Left ventricle myocardium inferior (tissue), 1 donor: ENCODE measurements at regions not wholly inside any gene's neighbourhood (a gene's known extent, or its start where the extent isn't known, plus 50 kb on each side); places are given as distances from the start of the nearest gene placed in this dataset.
A peak's percentile ranks its signal among the peaks of the same experiment; 100 is the strongest.

Experiments
- DNase-seq: peaks from one replicate; pipeline ENCODE4 v3.0.0-alpha.2; 2020
- H3K27ac ChIP-seq: fragments of 200-600 bp; replicated peaks from 2 replicates; pipeline ENCODE4 v1.8.0; 2021
- H3K27me3 ChIP-seq: fragments of 200-600 bp; 2 replicates; pipeline ENCODE4 v1.8.0; 2021; ENCODE audit warnings: low read depth
- H3K36me3 ChIP-seq: fragments of 200-600 bp; 2 replicates; pipeline ENCODE4 v1.8.0; 2021
- H3K4me1 ChIP-seq: fragments of 200-600 bp; 2 replicates; pipeline ENCODE4 v1.8.0; 2021
- H3K4me3 ChIP-seq: fragments of 200-600 bp; 2 replicates; pipeline ENCODE4 v1.8.0; 2021; ENCODE audit warnings: mild to moderate bottlenecking, moderate library complexity
- H3K9me3 ChIP-seq: fragments of 200-600 bp; replicated peaks from 2 replicates; pipeline ENCODE4 v1.8.0; 2021
- intact Hi-C: fragments of 100-400 bp; cut with micrococcal nuclease; formaldehyde crosslinking; loops from one replicate; pipeline ENCODE4 v1.11.0; 2022
- TF ChIP-seq, protein P1 (sequence below): fragments of 200-600 bp; IDR thresholded peaks from 2 replicates; pipeline ENCODE4 v1.8.0; 2021; ENCODE audit warnings: antibody characterized with exemption, mild to moderate bottlenecking, borderline replicate concordance
- donor health status: DM: no; HTN: yes; CAD: no; lungs with severe emphysema.

DNA sequence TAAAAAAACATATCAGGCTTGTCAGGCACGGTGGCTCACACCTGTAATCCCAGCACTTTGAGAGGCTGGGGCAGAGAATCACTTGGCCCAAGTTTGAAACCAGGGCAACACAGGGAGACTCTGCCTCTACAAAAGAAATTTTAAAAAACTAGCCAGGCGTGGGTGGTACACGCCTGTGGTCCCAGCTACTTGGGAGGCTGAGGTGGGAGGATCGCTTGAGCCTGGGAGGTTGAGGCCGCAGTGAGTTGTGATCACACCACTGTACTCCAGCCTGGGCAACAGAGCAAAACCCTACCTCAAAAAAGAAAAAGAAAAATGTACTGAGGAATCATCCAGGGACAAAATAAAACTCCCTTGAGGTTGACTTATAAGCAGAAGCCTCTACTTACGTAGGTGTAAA, 149.9 kb upstream of the KLF14 start:
- H3K36me3 ChIP-seq, result peaks cover 39% of the 10 kb centered on the region
- DNase-seq, result no peak
- intact Hi-C loops, result no loop called here
- peaks cover 80% of the 10 kb centered on the region for H3K4me1 ChIP-seq
- H3K9me3 ChIP-seq, result no peaks in the 10 kb centered on the region
- H3K4me3 ChIP-seq, result no peak overlapping the region
- H3K27me3 ChIP-seq, result no peaks in the 10 kb centered on the region
- TF ChIP-seq, protein P1, sequence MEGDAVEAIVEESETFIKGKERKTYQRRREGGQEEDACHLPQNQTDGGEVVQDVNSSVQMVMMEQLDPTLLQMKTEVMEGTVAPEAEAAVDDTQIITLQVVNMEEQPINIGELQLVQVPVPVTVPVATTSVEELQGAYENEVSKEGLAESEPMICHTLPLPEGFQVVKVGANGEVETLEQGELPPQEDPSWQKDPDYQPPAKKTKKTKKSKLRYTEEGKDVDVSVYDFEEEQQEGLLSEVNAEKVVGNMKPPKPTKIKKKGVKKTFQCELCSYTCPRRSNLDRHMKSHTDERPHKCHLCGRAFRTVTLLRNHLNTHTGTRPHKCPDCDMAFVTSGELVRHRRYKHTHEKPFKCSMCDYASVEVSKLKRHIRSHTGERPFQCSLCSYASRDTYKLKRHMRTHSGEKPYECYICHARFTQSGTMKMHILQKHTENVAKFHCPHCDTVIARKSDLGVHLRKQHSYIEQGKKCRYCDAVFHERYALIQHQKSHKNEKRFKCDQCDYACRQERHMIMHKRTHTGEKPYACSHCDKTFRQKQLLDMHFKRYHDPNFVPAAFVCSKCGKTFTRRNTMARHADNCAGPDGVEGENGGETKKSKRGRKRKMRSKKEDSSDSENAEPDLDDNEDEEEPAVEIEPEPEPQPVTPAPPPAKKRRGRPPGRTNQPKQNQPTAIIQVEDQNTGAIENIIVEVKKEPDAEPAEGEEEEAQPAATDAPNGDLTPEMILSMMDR, result no peak
- no peak overlapping the region for H3K27ac ChIP-seq

GRCh38 chr7:130884437-130885417, 150.7 kb upstream of the KLF14 start:
- no peak overlapping the region for H3K4me3 ChIP-seq
- H3K36me3 ChIP-seq, result peaks cover 41% of the 10 kb centered on the region
- TF ChIP-seq, protein P1, result no peak
- H3K27me3 ChIP-seq, result no peaks in the 10 kb centered on the region
- peaks cover 80% of the 10 kb centered on the region for H3K4me1 ChIP-seq
- peak overlapping the region; percentile 70 for H3K27ac ChIP-seq
- DNase-seq, result no peak
- no peaks in the 10 kb centered on the region for H3K9me3 ChIP-seq
- intact Hi-C loops, result no loop called here

- H3K36me3 ChIP-seq, result peaks cover 48% of the 10 kb centered on the region
- no peak for DNase-seq
- intact Hi-C loops, result no loop called here
- no peak overlapping the region for H3K4me3 ChIP-seq
- no peaks in the 10 kb centered on the region for H3K9me3 ChIP-seq
- peak overlapping the region; percentile 70 for H3K27ac ChIP-seq
- TF ChIP-seq, protein P1, result no peak
- no peaks in the 10 kb centered on the region for H3K27me3 ChIP-seq
- peaks cover 82% of the 10 kb centered on the region for H3K4me1 ChIP-seq
Measured at GRCh38 chr7:130886438-130887135, 152.6 kb upstream of the KLF14 start.

DNA sequence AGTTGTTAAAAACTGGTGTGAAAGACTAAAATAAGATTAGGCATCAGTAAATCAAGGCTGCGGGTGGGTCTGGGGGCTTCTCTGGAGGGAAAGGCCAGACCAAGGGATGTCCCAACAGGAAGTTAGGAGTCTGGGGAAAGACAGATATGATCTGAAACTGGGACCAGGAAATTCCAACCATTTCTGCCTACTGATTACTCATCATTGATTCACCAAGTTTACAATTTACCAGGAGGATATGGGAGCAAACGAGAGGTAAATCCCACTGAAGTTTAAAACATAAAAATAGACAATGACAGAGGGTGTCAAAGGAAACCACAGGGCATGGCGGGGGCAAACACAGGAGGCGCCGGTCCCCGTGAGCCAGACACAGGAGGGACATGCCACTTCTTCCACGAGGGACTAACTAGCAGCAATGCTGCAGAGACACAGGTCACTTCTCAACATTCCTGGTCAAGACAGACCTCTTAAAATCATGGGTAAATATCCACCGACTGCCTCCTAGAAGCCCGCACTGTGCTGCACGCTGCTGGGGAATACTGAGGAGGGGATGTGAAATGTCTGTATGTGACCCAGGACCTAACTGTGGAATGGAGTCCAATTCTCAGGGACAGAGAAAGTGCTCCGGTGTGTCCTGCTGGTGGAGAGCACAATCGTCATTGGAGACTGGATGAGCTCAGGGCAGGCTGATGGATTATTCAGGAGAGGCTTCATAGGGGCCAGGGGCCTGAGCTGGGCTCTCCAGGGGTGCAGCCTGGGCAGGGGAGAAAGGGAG, 153.4 kb upstream of the KLF14 start:
- intact Hi-C loops, result no loop called here
- H3K4me1 ChIP-seq, result peaks cover 78% of the 10 kb centered on the region
- H3K36me3 ChIP-seq, result peaks cover 40% of the 10 kb centered on the region
- DNase-seq, result no peak
- H3K4me3 ChIP-seq, result no peak overlapping the region
- no peaks in the 10 kb centered on the region for H3K27me3 ChIP-seq
- H3K27ac ChIP-seq, result peak overlapping the region; percentile 70
- TF ChIP-seq, protein P1, result no peak
- no peaks in the 10 kb centered on the region for H3K9me3 ChIP-seq

DNA sequence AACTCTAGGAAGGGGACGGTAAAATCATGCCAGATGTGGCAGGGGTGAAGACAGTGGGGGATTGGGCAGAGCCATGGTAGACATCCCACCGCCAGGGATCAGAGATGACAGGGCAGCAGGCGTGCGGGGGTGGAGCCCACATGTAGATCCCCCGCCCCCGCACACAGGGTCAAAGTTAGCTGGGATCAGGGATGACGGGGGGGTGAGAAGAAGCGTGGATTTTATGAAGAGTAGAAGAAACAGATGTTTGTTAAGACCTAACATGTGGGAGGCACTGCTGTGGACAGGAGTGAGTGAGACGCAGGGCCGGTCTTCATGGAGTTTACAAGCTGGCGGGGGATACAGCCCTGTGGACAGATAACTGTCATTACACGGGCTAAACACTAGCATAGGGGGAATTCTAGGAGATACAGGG, 154.0 kb upstream of the KLF14 start:
- Histone ChIP-seq H3K27ac (peak overlapping the region; percentile 70), H3K36me3 (peaks cover 34% of the 10 kb centered on the region), H3K4me3 (no peak overlapping the region), H3K4me1 (peaks cover 78% of the 10 kb centered on the region), H3K27me3 (no peaks in the 10 kb centered on the region), H3K9me3 (no peaks in the 10 kb centered on the region)
- intact Hi-C loops, result no loop called here
- TF ChIP-seq, protein P1, result no peak
- no peak for DNase-seq
